Right renal pelvis (tissue), 4 donors: ENCODE measurements at regions not wholly inside any gene's neighbourhood (a gene's known extent, or its start where the extent isn't known, plus 50 kb on each side); places are given as distances from the start of the nearest gene placed in this dataset.
"Not testable (repeated sequence)": the region's sequence is repeated elsewhere in the genome, so short reads cannot be mapped to it uniquely, and the experiment has no call there.

Experiments
- DNase-seq, 4 donors: peaks; one replicate each; pipeline ENCODE4 v3.0.0-alpha.2; 2013; ENCODE audit warnings: low read depth in 4 of 4, low spot score in 3 of 4, missing footprints in 1 of 4

DNA sequence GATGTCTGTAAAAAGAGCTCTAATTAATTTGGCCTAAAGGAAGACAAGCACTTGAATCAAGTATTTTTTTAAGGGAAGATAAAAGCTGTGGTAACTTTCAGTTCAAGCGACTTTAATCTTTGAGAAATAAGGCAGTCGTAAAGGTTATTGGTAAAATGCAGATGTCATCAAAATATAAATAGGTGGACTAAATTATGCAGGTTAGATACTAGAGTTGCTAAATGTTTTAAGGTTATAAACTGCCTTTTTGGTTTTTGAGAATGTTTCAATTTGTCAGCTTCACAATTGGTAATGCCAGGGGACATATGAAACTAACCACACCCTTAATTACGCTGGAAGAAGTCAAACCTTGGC lies 159.5 kb upstream of the OLIG3 start:
- DNase-seq = no peak

DNA sequence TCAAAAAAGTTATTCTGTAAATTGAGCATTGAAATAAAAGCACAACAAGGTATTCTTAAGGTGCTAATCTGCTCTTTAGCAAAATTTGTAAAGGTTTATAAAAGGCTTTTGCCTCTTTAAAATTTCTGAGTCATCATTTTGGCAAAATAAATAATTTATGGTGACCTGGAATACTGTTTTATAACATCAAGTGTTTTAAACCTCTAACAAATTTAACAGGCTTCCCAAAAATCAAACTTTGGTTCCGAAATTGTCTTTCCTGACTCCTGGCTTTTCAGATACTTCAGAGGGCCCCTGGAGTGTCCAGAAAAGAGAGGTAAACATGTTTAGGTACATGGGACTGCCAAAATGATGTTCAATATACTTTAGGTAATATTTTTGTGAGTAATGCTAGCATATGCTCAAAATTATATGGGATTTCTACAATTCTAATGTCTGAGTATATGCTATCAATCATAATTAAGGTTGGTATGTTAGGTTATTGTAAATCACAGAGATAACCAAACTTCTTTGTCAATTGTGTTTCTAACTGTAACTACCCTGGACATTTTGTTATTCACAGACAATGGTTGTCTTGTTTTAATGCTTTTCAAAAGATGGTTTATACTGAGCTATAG lies 160.3 kb upstream of the OLIG3 start:
- no peak for DNase-seq

DNA sequence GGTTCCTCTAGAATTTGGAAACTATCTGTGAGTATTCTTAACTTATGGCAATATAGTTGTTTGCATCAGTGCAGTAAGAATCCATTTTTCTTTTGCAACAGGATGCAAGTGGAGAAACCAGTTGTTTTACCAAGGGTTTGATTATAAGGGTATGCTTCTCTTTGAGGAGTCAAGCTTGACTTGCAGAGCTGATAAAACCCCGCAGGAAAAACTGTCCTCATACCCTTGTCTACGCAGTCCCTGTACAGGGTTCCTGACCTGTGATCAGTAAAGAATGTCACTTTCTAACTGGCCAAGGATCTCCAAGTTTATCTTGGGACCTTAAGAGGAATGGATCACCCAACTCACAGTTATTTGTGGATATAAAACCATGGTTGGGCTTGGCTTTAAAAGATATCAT lies 161.1 kb upstream of the OLIG3 start:
- DNase-seq = no peak

DNA sequence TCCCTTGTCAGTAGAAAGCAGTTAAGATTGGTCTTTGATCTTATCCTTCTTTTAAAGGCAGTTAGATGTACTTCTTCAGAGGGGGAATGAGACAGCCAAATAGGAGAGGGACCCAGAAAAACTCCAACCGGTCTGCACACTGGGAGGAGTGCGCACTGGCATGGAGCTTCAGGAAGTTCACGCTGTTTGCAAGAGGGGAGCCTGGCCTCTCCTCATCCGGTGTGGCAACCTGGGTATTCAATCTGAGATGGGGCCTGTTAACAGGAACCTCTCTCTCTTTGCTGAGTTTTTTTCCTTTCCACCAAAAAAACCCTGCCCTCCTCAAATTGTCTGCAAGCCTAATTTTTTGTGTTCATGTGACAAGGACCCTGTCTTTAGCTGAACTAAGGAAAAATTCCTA lies 162.5 kb upstream of the OLIG3 start:
- no peak for DNase-seq

DNA sequence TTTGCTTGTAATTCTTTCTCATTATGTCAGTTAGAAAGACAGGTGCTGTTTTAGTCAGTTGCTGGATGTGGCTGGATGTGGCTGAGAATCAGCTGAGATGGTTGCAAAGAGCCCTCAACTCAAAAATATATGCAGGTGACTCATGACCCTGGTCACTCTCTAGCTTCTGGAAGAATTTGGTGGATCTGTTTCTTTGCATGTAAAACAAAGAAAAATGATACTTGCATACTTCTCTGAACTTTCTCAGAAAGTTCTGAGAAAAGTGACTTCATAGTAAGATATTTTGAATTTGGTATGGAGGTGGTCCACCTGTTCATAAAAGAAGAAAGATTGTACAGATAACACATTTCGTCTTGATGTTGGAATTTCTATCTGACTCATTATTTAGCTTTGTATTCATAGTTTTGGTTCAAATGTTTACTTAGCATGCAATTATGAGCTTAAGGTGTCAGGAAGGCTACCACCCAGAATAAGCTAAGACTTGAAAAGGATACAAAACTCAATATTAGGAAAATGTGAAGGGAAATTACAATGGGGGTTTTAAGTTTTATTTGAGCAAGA lies 163.2 kb upstream of the OLIG3 start:
- no peak for DNase-seq

DNA sequence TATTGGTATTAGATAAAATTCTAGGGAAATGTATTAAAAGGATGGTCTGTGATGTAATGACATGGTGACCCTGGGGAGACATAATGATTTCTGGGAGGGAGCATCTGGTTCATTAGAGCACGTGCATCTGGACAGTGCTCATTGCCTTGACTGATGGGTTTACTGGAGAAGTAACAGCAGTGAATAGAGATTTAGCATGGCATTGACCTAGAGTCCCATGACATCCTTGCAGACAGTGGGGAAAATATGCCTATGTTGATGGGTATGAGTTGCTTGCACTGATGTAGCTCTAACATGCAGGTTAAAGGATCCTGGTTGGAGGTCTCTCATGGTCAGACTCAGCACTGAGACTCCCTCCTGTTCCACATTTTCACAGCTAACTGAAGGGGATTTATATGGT lies 164.1 kb upstream of the OLIG3 start:
- DNase-seq = no peak

DNA sequence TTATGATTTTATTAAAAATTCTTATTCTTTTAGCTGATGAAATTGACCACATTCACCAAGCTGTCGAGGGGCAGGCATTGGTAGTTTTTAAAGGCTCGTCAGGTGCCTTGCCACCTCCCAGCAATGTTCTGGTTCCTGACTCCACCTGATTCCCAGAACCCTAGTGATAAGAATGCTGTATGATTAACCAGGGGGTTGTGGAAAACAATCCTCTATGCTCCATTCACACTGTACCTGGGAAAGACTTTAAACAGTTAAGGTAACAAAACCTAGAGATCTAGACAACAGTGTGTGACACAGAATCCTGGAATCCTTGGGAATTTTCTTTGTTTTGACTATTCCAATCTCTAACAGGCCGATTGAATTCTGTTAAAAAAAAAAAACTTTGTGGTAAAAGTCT lies 165.7 kb upstream of the OLIG3 start:
- DNase-seq = no peak

DNA sequence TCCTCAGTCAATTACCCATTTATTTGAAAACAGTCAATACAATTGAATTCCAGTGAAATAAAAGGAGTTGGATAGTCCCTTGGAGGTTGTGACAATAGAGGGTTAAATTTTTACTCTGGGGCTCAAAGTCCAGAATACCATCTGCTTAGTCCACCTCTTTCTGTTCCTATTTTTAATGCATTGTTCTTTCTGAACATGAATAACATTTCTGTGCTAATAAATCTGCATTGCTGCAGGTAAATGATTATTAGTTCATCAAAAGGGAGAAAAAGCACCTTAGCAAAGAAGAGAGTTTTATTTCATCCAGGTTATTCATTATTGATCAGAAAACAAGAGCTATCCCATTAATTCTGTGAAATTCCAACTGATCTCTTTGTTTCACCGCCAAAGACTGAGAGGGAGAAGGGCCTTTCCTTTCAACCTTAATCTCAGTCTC lies 166.1 kb upstream of the OLIG3 start:
- DNase-seq = no peak

DNA sequence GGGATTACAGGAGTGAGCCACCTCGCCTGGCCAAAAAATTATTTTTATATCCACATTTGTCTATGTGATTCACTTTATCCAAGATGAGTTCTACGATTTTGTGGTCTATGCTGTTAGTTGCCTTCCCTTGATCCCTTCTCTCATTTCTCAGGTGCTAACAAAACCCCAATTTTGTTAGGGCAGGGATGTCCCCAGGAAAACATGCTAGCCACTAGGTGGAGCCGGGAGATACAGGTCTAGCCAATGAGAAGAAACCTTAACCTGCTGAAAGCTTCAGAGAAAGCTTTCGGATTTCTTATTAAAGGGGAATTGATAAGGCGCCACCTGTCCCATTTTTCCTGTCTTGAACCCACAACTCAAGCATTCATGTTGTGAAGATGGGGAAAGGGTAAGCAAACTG lies 167.4 kb upstream of the OLIG3 start:
- DNase-seq = no peak

DNA sequence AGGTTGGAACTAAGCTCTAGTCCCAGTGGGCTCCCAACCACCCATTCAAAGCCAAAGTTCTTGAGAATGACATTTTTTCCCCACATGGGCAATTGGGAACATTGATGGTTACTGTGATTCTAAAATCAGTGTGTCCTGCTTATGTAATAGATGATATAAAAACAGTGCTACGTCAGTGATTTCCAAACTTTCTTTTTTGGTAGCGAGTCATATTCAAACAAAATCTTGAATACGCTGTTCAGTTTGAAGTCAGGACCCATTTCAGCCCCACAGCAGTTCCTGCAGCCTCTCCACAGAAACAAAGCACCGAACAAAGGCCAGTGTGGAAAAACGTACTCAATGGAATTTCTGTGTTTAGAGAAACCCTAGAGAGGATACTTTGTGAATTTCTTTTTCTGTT lies 170.0 kb upstream of the OLIG3 start:
- no peak for DNase-seq

DNA sequence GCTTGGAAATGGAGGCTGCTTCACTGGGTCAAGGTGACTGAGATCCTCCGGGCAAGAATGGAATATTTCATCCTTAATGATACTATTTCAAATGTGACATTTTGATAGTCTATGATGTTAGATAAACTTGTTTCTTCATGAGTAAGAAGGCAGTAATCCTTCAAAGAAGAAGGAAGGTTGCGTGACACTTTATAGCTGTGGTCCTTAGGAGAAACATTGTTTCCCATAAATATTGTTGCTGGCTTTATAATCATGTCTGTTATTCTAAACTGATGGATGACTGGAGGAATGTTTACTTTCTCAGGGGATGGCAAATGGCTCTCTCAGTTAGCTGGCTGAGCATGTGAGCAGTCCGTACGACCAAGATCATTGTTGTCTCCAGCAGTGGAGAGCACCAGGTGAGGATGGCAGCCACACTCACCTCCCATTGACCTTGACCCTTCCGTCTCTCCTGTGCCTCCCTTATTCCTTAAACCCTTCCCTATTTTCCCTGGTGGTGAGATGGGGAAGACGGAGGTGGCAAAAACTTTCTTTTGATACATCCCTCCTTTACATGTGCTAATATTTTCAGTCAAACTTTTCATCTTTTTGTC lies 171.2 kb upstream of the OLIG3 start:
- DNase-seq = peak in 3 of 4 donors; percentile 4 to 28 (median 16)

DNA sequence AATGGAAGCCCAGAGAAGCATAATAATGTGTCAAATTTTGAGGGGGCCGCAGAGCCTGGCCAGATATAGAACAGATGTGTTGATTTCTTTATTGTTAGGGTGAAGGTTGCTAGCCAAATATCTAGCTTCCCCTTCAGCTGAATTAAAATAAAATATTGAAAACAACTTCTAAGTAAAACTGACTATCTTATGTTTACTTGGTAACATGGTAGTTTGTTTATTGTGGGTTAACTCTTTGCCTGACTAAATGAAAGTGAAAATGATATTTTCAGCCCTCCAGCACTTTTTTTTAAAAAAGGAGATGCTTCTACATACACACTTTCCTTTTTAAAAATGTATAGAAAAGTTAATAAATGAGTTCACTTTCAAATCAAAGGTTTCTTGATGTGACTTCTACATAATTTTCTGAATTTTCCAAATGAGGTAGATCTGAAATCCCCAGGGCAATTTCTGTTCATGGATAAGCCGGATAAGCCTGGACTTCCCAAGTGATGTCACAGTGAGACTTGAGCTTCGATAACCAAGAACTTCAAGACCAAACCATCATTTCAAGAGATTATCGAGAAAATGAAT lies 172.1 kb upstream of the OLIG3 start:
- no peak for DNase-seq

DNA sequence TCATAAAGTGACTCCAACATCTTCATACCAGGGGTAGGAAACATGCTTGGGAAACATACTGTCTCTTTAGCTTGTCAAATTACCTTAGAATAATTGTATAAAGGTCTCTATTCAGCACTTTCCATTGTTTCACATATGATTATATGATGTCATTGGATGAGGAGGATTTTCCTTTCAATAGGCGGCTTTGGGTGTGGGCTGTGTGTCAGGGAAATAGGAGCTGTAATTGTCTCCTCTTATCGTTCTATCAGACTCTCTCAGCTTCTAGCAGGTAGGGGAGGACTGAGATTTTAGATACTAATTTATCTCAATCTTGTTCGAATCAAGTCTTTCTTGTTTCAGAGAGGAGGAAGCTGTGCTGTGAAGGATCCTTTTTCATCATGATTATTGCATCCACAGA lies 179.4 kb upstream of the OLIG3 start:
- DNase-seq = no peak

DNA sequence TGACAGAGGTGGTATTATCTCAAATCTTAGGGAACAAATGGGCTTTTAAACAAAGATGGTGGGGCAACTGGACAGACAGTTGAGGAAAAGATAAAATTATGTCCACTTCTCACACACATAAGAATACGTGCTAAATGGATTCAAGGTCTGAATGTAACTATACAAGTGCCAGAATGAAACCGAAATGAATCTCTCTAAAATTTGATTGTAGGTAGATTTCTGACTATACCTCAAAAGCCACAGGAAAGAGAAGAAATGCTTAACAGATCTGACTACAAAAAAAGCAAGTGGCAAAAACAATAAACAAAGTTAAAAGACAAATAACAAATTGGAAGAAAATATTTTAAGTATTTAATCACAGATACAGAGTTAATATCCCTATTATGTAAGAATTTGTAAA lies 182.7 kb upstream of the OLIG3 start:
- DNase-seq = no peak

DNA sequence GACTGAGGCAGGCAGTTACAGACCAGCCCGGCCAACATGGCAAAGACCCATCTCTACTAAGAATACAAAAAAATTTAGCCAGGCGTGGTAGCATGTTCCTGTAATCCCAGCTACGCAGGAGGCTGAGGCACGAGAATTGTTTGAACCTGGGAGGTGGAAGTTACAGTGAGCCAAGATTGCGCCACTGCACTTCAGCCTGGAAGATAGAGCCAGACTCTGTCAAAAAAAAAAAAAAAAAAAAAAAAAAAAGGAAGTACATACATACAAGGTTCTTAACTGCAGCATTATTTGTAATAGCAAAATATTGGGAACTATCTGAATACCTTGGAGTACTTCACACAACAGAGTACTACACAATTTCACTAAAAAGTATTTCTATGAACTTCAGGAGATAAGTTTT lies 183.5 kb upstream of the OLIG3 start:
- no peak for DNase-seq

DNA sequence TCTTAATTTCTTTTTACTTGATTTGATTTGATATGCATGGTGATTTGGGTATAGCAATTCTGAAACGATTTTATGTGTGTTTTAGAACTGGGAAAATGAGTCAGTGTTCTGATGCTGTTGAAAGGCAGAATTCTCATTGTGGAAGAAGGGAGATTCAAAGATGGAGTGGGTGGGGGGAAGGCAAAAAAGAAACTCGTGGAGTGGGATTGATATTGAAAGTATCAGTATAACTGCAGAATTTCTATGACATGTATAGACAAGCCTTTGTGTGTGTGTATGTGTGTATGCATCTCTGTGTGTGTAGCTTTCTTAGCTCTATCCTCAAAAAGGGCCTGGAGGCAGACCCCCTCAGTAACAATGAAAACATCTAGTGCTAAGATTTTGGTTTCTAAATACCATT lies 184.3 kb upstream of the OLIG3 start:
- no peak for DNase-seq

DNA sequence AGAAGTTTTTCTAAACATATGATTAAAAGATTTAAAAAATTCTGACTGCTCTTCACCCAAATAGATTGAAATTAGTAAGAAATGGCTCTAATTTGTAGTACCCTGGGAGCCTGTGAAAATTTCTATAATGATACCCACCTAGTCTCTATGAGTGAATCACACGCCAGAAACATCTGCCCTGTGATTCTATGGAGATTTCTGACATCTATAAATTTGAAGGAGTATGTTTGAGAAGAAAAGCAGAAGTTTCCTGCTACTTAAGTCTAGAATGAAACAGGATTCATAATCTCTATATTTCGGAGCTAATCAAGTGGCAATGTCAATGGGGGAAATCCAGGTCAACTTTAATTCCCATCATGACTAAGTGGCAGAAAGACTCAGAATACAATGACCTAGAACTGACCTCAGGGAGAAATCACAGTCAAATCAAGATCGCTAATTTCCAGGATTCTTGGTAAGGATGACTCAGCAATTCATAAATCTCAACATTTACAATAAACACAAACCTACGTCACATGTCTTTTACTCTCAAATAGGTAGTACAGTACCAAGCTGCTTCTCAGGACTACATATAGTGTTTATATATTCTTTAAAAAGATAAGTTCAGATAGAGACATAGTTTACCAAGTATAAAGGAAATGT lies 186.2 kb upstream of the TNFAIP3 start:
- no peak for DNase-seq

DNA sequence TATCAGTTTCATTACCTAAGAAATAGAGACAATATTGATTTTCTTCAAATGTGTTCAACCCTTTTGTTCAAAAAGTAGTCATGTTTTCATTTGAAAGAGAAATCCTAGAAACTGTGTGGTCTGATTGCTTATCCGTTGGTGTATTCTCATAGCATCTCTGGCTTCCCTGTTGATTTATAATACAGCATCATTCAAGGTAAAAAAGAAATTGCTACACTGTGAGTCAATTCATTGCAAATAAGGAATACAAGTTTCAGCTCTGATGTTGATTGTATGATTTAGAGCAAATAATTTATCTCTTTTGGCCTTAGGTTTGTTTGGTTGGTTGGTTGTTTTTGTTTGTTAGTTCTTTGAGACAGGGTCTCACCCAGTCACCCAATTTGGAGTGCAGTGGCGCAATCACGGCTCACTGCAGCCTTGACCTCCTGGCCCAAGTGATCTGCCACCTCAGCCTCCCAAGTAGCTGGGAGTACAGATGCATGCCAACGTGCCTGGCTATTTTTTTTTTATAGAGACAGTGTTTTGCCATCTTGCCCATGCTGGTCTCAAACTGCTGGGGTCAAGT lies 185.5 kb upstream of the TNFAIP3 start:
- no peak for DNase-seq

DNA sequence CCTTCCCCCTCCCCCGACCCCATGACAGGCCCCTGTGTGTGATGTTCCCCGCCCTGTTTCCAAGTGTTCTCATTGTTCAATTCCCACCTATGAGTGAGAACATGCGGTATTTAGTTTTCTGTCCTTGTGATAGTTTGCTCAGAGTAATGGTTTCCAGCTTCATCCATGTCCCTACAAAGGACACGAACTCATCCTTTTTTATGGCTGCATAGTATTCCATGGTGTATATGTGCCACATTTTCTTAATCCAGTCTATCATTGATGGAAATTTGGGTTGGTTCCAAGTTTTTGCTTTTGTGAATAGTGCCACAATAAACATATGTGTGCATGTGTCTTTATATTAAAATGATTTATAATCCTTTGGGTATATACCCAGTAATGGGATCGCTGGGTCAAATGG lies 184.4 kb upstream of the TNFAIP3 start:
- DNase-seq = not testable (repeated sequence)

DNA sequence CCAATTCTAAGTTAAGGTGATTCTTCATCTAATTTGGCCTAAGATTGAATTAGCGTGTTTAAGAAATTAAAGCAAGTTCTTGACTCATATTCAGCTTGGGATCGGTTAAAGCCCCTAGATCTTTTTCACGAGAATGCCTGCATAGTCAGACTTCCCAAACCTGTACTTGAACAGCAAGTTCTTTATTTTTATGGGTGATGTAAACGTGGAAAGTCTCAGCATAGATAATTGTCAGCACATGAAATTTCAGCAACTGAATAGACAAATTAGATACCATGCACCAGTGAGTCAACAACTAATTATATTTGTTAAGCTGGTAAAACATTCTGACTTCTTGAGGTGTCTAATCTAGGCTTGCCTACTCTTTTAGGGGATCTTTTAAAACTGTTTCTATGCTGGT lies 183.1 kb upstream of the TNFAIP3 start:
- no peak for DNase-seq

DNA sequence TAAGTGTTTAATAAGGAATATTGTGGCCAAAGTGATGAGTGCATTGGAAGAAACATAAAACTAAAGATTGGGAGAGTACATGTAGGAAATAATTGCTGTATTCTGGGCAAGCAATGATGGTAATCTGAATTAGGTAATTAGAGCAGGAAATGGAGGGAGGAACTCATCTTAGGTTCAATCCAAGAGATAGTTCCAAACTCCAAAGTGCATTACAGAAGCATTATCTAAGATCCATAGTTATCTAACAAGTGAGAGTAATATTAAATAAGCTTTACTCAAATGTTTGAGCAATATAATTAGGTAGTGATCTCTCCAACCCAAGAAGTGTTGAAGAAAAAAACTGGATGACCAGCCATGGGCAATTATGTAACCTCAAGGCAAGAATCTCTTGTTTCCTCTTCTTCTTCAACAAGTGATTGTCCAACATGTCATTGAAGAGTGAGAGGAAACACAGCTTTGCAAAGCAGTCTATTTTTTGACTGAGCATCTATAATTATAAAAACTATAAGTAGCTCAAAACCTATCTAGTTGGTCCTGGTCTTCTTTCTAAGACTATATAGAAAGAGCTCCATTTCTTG lies 181.2 kb upstream of the TNFAIP3 start:
- DNase-seq = no peak
